Panc1 (cell line): ENCODE measurements at regions not wholly inside any gene's neighbourhood (a gene's known extent, or its start where the extent isn't known, plus 50 kb on each side); places are given as distances from the start of the nearest gene placed in this dataset.

Experiments used
- ATAC-seq: fragments of 200-7000 bp; cut with Tn5 transposase; 2 replicates; pipeline ENCODE4 v1.9.1; 2020; ENCODE audit warnings: mild to moderate bottlenecking, moderate library complexity
- BruUV-seq: library from RNA; stranded (reverse); fragments of 400-500 nt; replicated peaks from 2 replicates; lab custom pipeline; 2021; lab: Mats Ljungman, UMichigan
- CTCF ChIA-PET: fragments of 300-600 bp; sonication (Branson Sonifier 250); formaldehyde crosslinking; loops from one replicate; lab custom pipeline; 2022; ENCODE audit warnings: antibody characterized with exemption; lab: Charles Lee
- POLR2A ChIA-PET: fragments of 300-600 bp; sonication (Branson Sonifier 250); formaldehyde crosslinking; loops from one replicate; lab custom pipeline; 2022; ENCODE audit warnings: antibody characterized with exemption; lab: Charles Lee
- DNase-seq: peaks from one replicate; pipeline ENCODE4 v3.0.0-alpha.2; 2010; ENCODE audit warnings: low read depth, low spot score
- H3K27ac ChIP-seq: 2 replicates; pipeline ENCODE4 v1.5.1; 2011; ENCODE audit warnings: mild to moderate bottlenecking, low read length, inconsistent platforms
- H3K27me3 ChIP-seq: fragments of 200-500 bp; sonication (Bioruptor generic); 2 replicates; pipeline ENCODE4 v1.6.0; 2014; ENCODE audit warnings: low read length, inconsistent platforms; ENCODE audit not compliant: control insufficient read depth, insufficient read depth
- H3K36me3 ChIP-seq: fragments of 200-500 bp; sonication (Bioruptor generic); 2 replicates; pipeline ENCODE4 v1.5.1; 2014; ENCODE audit warnings: inconsistent platforms, mild to moderate bottlenecking, low read length, moderate library complexity; ENCODE audit not compliant: control insufficient read depth, insufficient read depth
- H3K4me1 ChIP-seq: 2 replicates; pipeline ENCODE4 v1.5.1; 2011; ENCODE audit warnings: inconsistent platforms, mild to moderate bottlenecking, low read length, moderate library complexity; ENCODE audit not compliant: control insufficient read depth, insufficient read depth
- H3K4me3 ChIP-seq, 2 experiments: 2 replicates each; pipeline ENCODE4 v1.5.1; 2011 to 2012; ENCODE audit warnings: low read depth in 2 of 2, low read length in 2 of 2, mild to moderate bottlenecking in 2 of 2, inconsistent platforms in 1 of 2, moderate library complexity in 1 of 2
- H3K9me3 ChIP-seq: fragments of 200-500 bp; sonication (Bioruptor generic); 2 replicates; pipeline ENCODE4 v1.5.1; 2014; ENCODE audit warnings: low read depth, mild to moderate bottlenecking, inconsistent platforms, low read length, moderate library complexity; ENCODE audit not compliant: control insufficient read depth, insufficient read depth
- POLR2AphosphoS5 ChIP-seq: IDR thresholded peaks from 2 replicates; pipeline ENCODE4 v1.6.1; 2012; ENCODE audit warnings: mild to moderate bottlenecking, low read depth, low read length, moderate library complexity
- SIN3A ChIP-seq: IDR thresholded peaks from 2 replicates; pipeline ENCODE4 v1.6.1; 2012; ENCODE audit warnings: low read depth, mild to moderate bottlenecking, low read length, moderate library complexity, borderline replicate concordance; ENCODE audit not compliant: insufficient read depth
- TCF7L2 ChIP-seq: IDR thresholded peaks from 2 replicates; pipeline ENCODE4 v1.6.1; 2011; ENCODE audit warnings: mild to moderate bottlenecking, low read depth, low read length, inconsistent platforms
- in situ Hi-C: cut with HindIII; loops from 2 replicates; pipeline ENCODE4 v1.10.0; 2016; ENCODE audit warnings: low sequenced_read_pairs, low pct_unique_long_range_greater_than_20kb
- intact Hi-C: fragments of 100-400 bp; cut with micrococcal nuclease; formaldehyde crosslinking; loops from one replicate; pipeline ENCODE4 v1.10.0; 2022; ENCODE audit not compliant: unreplicated experiment
- TF ChIP-seq, protein P1 (sequence below): fragments of 450-650 bp; IDR thresholded peaks from 2 replicates; pipeline ENCODE4 v1.5.1; 2017; ENCODE audit warnings: mild to moderate bottlenecking
- TF ChIP-seq, protein P2 (sequence below), 2 experiments: IDR thresholded peaks; 2 replicates each; pipeline ENCODE4 v1.6.1; 2011 to 2012; ENCODE audit warnings: low read depth in 2 of 2, control low read depth in 1 of 2, low read length in 1 of 2, mild to moderate bottlenecking in 1 of 2, moderate library complexity in 1 of 2; ENCODE audit not compliant: insufficient read depth in 1 of 2

DNA sequence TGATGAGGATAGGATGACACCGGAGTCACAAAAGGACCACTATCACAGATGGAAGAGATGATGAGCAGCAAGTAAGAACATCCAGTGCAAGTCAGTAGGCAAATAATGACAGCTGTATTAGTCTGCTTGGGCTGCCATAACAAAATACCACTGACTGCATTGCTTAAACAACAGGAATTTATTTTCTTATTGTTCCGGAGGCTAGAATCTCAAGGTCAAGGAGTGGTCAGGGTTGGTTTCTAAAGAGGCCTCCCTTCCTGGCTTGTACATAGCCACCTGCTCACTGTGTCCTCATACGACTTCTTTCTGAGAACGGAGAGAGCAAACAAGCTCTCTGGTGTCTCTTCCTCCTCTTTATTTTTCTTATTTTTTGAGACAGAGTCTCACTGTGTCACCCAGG, 380.7 kb downstream of the PLOD2 start:
- BruUV-seq = no TSS peak
- ChIA-PET CTCF (no interaction called here), POLR2A (no interaction called here)
- Histone ChIP-seq H3K9me3 (no peaks in the 10 kb centered on the region), H3K36me3 (no peaks in the 10 kb centered on the region), H3K4me3 (no peak overlapping the region), H3K4me1 (no peaks in the 10 kb centered on the region), H3K27me3 (no peaks in the 10 kb centered on the region), H3K27ac (no peak overlapping the region)
- no peak for ATAC-seq
- TF ChIP-seq, protein P1, sequence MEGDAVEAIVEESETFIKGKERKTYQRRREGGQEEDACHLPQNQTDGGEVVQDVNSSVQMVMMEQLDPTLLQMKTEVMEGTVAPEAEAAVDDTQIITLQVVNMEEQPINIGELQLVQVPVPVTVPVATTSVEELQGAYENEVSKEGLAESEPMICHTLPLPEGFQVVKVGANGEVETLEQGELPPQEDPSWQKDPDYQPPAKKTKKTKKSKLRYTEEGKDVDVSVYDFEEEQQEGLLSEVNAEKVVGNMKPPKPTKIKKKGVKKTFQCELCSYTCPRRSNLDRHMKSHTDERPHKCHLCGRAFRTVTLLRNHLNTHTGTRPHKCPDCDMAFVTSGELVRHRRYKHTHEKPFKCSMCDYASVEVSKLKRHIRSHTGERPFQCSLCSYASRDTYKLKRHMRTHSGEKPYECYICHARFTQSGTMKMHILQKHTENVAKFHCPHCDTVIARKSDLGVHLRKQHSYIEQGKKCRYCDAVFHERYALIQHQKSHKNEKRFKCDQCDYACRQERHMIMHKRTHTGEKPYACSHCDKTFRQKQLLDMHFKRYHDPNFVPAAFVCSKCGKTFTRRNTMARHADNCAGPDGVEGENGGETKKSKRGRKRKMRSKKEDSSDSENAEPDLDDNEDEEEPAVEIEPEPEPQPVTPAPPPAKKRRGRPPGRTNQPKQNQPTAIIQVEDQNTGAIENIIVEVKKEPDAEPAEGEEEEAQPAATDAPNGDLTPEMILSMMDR = no peak
- TF ChIP-seq SIN3A (no peak), TCF7L2 (no peak), POLR2AphosphoS5 (no peak)
- TF ChIP-seq, protein P2, sequence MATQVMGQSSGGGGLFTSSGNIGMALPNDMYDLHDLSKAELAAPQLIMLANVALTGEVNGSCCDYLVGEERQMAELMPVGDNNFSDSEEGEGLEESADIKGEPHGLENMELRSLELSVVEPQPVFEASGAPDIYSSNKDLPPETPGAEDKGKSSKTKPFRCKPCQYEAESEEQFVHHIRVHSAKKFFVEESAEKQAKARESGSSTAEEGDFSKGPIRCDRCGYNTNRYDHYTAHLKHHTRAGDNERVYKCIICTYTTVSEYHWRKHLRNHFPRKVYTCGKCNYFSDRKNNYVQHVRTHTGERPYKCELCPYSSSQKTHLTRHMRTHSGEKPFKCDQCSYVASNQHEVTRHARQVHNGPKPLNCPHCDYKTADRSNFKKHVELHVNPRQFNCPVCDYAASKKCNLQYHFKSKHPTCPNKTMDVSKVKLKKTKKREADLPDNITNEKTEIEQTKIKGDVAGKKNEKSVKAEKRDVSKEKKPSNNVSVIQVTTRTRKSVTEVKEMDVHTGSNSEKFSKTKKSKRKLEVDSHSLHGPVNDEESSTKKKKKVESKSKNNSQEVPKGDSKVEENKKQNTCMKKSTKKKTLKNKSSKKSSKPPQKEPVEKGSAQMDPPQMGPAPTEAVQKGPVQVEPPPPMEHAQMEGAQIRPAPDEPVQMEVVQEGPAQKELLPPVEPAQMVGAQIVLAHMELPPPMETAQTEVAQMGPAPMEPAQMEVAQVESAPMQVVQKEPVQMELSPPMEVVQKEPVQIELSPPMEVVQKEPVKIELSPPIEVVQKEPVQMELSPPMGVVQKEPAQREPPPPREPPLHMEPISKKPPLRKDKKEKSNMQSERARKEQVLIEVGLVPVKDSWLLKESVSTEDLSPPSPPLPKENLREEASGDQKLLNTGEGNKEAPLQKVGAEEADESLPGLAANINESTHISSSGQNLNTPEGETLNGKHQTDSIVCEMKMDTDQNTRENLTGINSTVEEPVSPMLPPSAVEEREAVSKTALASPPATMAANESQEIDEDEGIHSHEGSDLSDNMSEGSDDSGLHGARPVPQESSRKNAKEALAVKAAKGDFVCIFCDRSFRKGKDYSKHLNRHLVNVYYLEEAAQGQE (IDR thresholded peaks at IDR 0.05; ENCODE audit: insufficient read depth in 1 of 2, low read depth in 2 of 2, low read length in 1 of 2) = no peak
- DNase-seq = no peak
- in situ Hi-C loops = no loop called here
- intact Hi-C loops = loop anchor here (10.0 kb wide), 1 partner anchor 404 kb away; no protein-coding TSS in a partner anchor

DNA sequence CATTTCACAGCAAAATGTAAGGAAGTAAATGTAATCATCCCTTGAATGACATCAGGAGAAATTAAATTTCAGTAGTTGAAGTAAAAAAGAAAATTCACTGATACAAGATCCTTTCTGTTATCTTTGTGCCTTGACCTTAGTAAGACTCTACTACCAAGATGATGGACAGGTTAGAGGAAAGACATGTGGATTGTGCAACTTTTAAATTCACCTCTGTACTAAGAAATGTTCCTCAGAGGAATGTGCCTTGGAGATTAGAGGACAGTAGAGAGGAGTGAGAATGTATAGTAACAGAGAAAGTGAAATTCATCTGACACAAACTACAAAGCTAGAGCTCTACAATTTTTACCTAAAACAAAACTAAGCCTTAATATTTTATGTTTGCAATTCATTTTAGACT, 375.3 kb downstream of the PLOD2 start:
- in situ Hi-C loops = no loop called here
- no TSS peak for BruUV-seq

More for the DNA sequence above, 375.3 kb downstream of the PLOD2 start:
- Histone ChIP-seq H3K4me1 (no peaks in the 10 kb centered on the region), H3K27me3 (no peaks in the 10 kb centered on the region), H3K9me3 (no peaks in the 10 kb centered on the region), H3K4me3 (no peak overlapping the region), H3K36me3 (no peaks in the 10 kb centered on the region), H3K27ac (no peak overlapping the region)
- intact Hi-C loops = loop anchor here (10.0 kb wide), 1 partner anchor 399 kb away; no protein-coding TSS in a partner anchor
- ATAC-seq (no peak), DNase-seq (no peak)
- TF ChIP-seq SIN3A (no peak), POLR2AphosphoS5 (no peak), TCF7L2 (no peak)
- TF ChIP-seq, protein P2 (IDR thresholded peaks at IDR 0.05; ENCODE audit: insufficient read depth in 1 of 2, low read depth in 2 of 2, low read length in 1 of 2) = no peak
- TF ChIP-seq, protein P1 = no peak
- ChIA-PET POLR2A (no interaction called here), CTCF (no interaction called here)
